Fibroblast of lung (primary cell): ENCODE measurements at regions not wholly inside any gene's neighbourhood (a gene's known extent, or its start where the extent isn't known, plus 50 kb on each side); places are given as distances from the start of the nearest gene placed in this dataset.
"Not testable (repeated sequence)": the region's sequence is repeated elsewhere in the genome, so short reads cannot be mapped to it uniquely, and the experiment has no call there.

Experiments used
- DNase-seq, 2 donors: peaks; one replicate each; pipeline versions ENCODE4 v3.0.0 to v3.0.0-alpha.2; 2010; ENCODE audit warnings: low read depth in 2 of 2
- H2AFZ ChIP-seq: 2 replicates; pipeline ENCODE4 v1.5.1; 2012; ENCODE audit warnings: low read length, control low read depth, inconsistent platforms
- H3K27ac ChIP-seq: 2 replicates; pipeline ENCODE4 v1.5.1; 2011; ENCODE audit warnings: low read length, control low read depth; ENCODE audit not compliant: insufficient read depth
- H3K27me3 ChIP-seq: 2 replicates; pipeline ENCODE4 v1.5.1; 2011; ENCODE audit warnings: mild to moderate bottlenecking, low read length; ENCODE audit not compliant: control insufficient read depth, insufficient read depth
- H3K36me3 ChIP-seq: 2 replicates; pipeline ENCODE4 v1.5.1; 2011; ENCODE audit warnings: low read length; ENCODE audit not compliant: control insufficient read depth, insufficient read depth
- H3K4me1 ChIP-seq: 2 replicates; pipeline ENCODE4 v1.5.1; 2011; ENCODE audit warnings: low read length; ENCODE audit not compliant: control insufficient read depth, insufficient read depth; ENCODE audit errors: extremely low read depth
- H3K4me2 ChIP-seq: 2 replicates; pipeline ENCODE4 v1.5.1; 2011; ENCODE audit warnings: low read length, control low read depth; ENCODE audit not compliant: insufficient read depth; ENCODE audit errors: extremely low read depth
- H3K4me3 ChIP-seq, 4 experiments: fragments of 200-600 bp in 1 of 4; sonication (generic) in 1 of 4; replicated peaks in 1 of 4; 2 replicates each; pipeline ENCODE4 v1.5.1; 2011 to 2016; ENCODE audit warnings: low read length in 4 of 4, low read depth in 3 of 4, mild to moderate bottlenecking in 3 of 4, control low read depth in 2 of 4, inconsistent platforms in 1 of 4, mixed read lengths in 1 of 4; ENCODE audit not compliant: insufficient read depth in 1 of 4; ENCODE audit errors: control extremely low read depth in 1 of 4
- H3K79me2 ChIP-seq: 2 replicates; pipeline ENCODE4 v1.5.1; 2012; ENCODE audit warnings: mild to moderate bottlenecking, low read length, inconsistent platforms; ENCODE audit not compliant: control insufficient read depth, insufficient read depth
- H3K9ac ChIP-seq: 2 replicates; pipeline ENCODE4 v1.5.1; 2011; ENCODE audit warnings: mild to moderate bottlenecking, low read length, control low read depth; ENCODE audit not compliant: insufficient read depth
- H3K9me3 ChIP-seq: 2 replicates; pipeline ENCODE4 v1.5.1; 2012; ENCODE audit warnings: low read depth, low read length; ENCODE audit not compliant: control insufficient read depth, insufficient read depth
- H4K20me1 ChIP-seq: 2 replicates; pipeline ENCODE4 v1.5.1; 2011; ENCODE audit warnings: low read length; ENCODE audit not compliant: control insufficient read depth, insufficient read depth; ENCODE audit errors: extremely low read depth
- CTCF ChIP-seq, 2 donors: IDR thresholded peaks in 1 of 2; conservative IDR thresholded peaks in 1 of 2; 1 replicate in 1 of 2; 2 replicates in 1 of 2; pipeline ENCODE4 v1.5.1; 2011 to 2012; ENCODE audit warnings: low read length in 2 of 2, control low read depth in 1 of 2, inconsistent platforms in 1 of 2, low read depth in 1 of 2, mild to moderate bottlenecking in 1 of 2
- EZH2 ChIP-seq: IDR thresholded peaks from 2 replicates; pipeline ENCODE4 v1.5.1; 2012; ENCODE audit warnings: low read length, control low read depth, mild to moderate bottlenecking; ENCODE audit errors: missing control alignments

DNA sequence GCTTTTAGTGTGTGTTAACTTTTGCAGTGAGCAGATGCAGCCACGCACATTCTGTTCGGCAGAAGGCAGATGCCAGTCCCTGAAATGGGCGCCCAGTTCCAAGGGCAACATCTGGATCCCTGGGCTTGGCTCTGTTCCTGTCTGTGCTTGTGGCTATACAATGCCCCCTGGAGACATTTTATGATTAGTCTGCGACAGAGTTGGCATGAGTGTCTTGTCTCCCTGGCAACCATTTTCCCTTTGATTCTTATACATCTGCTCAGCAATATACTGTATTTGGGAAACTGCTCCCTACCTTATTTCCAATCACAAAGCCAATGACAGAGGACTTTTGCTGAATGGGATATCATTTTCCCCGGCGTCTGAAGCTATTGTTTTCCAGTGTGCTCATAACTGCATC, 1629.5 kb upstream of the GOT2 start:
- H3K4me2 ChIP-seq: no peak overlapping the region
- TF ChIP-seq EZH2: no peak
- TF ChIP-seq CTCF (conservative IDR thresholded peaks at IDR 0.05 in 1 of 2, IDR thresholded peaks at IDR 0.05 in 1 of 2; ENCODE audit: low read depth in 1 of 2, low read length in 2 of 2): no peak
- H3K9me3 ChIP-seq: no peaks in the 10 kb centered on the region

GRCh38 chr16:60359866-60360265, 1625.8 kb upstream of the GOT2 start:
- not testable (repeated sequence) for H2AFZ ChIP-seq, H3K79me2 ChIP-seq, H3K4me3 ChIP-seq, H3K36me3 ChIP-seq, H3K4me1 ChIP-seq, H3K27me3 ChIP-seq, H4K20me1 ChIP-seq, H3K9ac ChIP-seq, DNase-seq, H3K4me2 ChIP-seq, H3K27ac ChIP-seq, H3K9me3 ChIP-seq

More for the DNA sequence above, 1629.5 kb upstream of the GOT2 start:
- no peaks in the 10 kb centered on the region for H3K36me3 ChIP-seq
- no peak overlapping the region for H3K4me3 ChIP-seq
- no peaks in the 10 kb centered on the region for H4K20me1 ChIP-seq
- no peak overlapping the region for H3K27ac ChIP-seq
- no peaks in the 10 kb centered on the region for H3K27me3 ChIP-seq
- H3K9ac ChIP-seq: no peak overlapping the region
- H3K79me2 ChIP-seq: no peaks in the 10 kb centered on the region
- DNase-seq: no peak
- H3K4me1 ChIP-seq: no peaks in the 10 kb centered on the region
- H2AFZ ChIP-seq: no peak overlapping the region

GRCh38 chr16:60359412-60359811, 1625.3 kb upstream of the GOT2 start:
- H3K4me3 ChIP-seq, H3K9ac ChIP-seq, H3K36me3 ChIP-seq, H3K4me2 ChIP-seq, H3K4me1 ChIP-seq, DNase-seq, H3K79me2 ChIP-seq, H4K20me1 ChIP-seq, H2AFZ ChIP-seq, H3K27me3 ChIP-seq, H3K27ac ChIP-seq, H3K9me3 ChIP-seq: not testable (repeated sequence)

DNA sequence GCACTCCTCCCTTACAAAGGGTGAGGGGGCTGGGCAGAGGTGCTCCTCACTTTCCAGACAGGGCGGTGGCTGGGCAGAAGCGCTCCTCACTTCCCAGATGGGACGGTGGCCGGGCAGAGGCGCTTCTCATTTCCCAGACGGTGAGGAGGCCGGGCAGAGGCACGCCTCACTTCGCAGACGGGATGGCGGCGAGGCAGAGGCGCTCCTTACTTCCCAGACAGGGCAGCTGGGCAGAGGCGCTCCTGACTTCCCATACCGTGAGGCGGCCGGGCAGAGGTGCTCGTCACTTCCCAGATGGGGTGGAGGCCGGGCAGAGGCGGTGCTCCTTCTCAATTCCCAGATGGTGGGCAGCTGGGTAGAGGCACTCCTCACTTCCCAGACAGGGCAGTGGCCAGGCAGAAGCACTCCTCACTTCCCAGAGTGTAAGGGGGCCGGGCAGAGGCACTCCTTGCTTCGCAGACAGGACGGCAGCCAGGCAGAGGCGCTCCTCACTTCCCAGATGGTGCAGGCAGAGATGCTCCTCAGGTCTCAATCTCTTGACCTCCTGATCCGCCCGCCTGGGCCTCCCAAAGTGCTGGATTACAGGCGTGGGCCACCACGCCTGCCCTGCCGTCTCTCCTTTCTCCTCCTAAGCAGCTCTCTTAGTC, 1623.9 kb upstream of the GOT2 start:
- H3K36me3 ChIP-seq, H3K27ac ChIP-seq, H3K4me1 ChIP-seq, H3K79me2 ChIP-seq, H4K20me1 ChIP-seq, H3K9me3 ChIP-seq, H3K27me3 ChIP-seq, H3K4me2 ChIP-seq, H3K9ac ChIP-seq, H2AFZ ChIP-seq, DNase-seq, H3K4me3 ChIP-seq: not testable (repeated sequence)
